Mammary epithelial cell (primary cell): ENCODE measurements at regions not wholly inside any gene's neighbourhood (a gene's known extent, or its start where the extent isn't known, plus 50 kb on each side); places are given as distances from the start of the nearest gene placed in this dataset.

Experiments used
- EZH2 ChIP-seq: IDR thresholded peaks from 2 replicates; pipeline ENCODE4 v1.6.1; 2012; ENCODE audit warnings: low read length, inconsistent platforms, borderline replicate concordance
- TF ChIP-seq, protein P1 (sequence below), 2 donors: IDR thresholded peaks in 1 of 2; conservative IDR thresholded peaks in 1 of 2; 2 replicates each; pipeline ENCODE4 v1.5.1; 2011 to 2012; ENCODE audit warnings: inconsistent platforms in 2 of 2, low read length in 2 of 2, mild to moderate bottlenecking in 2 of 2, control low read depth in 1 of 2, low read depth in 1 of 2; ENCODE audit not compliant: insufficient read depth in 1 of 2; ENCODE audit errors: extremely low read depth in 1 of 2

- TF ChIP-seq, protein P1, sequence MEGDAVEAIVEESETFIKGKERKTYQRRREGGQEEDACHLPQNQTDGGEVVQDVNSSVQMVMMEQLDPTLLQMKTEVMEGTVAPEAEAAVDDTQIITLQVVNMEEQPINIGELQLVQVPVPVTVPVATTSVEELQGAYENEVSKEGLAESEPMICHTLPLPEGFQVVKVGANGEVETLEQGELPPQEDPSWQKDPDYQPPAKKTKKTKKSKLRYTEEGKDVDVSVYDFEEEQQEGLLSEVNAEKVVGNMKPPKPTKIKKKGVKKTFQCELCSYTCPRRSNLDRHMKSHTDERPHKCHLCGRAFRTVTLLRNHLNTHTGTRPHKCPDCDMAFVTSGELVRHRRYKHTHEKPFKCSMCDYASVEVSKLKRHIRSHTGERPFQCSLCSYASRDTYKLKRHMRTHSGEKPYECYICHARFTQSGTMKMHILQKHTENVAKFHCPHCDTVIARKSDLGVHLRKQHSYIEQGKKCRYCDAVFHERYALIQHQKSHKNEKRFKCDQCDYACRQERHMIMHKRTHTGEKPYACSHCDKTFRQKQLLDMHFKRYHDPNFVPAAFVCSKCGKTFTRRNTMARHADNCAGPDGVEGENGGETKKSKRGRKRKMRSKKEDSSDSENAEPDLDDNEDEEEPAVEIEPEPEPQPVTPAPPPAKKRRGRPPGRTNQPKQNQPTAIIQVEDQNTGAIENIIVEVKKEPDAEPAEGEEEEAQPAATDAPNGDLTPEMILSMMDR (conservative IDR thresholded peaks at IDR 0.05 in 1 of 2, IDR thresholded peaks at IDR 0.05 in 1 of 2; ENCODE audit: extremely low read depth in 1 of 2, insufficient read depth in 1 of 2, low read depth in 1 of 2, low read length in 2 of 2) = no peak
- no peak for TF ChIP-seq EZH2
Observed at GRCh38 chr21:31409831-31410487, 65.9 kb upstream of the TIAM1 start.
